ENCODE measurements at regions not wholly inside any gene's neighbourhood (a gene's known extent, or its start where the extent isn't known, plus 50 kb on each side); places are given as distances from the start of the nearest gene placed in this dataset.
A peak's percentile ranks its signal among the peaks of the same experiment; 100 is the strongest.

- no peak for DNase-seq (ENCODE audit: extremely low spot score)
- ChIA-PET POLR2A (no interaction called here), CTCF (no interaction called here)
- TF ChIP-seq NFRKB (IDR thresholded peaks at IDR 0.05) (no peak), FOXM1 (IDR thresholded peaks at IDR 0.05; ENCODE audit: borderline replicate concordance) (no peak), ARNT (IDR thresholded peaks at IDR 0.05) (no peak), HDGF (IDR thresholded peaks at IDR 0.05; ENCODE audit: borderline replicate concordance) (no peak), ELF4 (IDR thresholded peaks at IDR 0.05) (no peak), TARDBP (IDR thresholded peaks at IDR 0.05) (no peak), SUZ12 (IDR thresholded peaks at IDR 0.05) (no peak), L3MBTL2 (conservative IDR thresholded peaks at IDR 0.05) (no peak), FOXK2 (IDR thresholded peaks at IDR 0.05) (no peak), PKNOX1 (IDR thresholded peaks at IDR 0.05) (no peak), LEF1 (IDR thresholded peaks at IDR 0.05; ENCODE audit: borderline replicate concordance) (no peak), FOXA1 (IDR thresholded peaks at IDR 0.05) (no peak)
Measured at GRCh38 chr7:97471491-97471890, 260.4 kb upstream of the TAC1 start.

- POLR2A ChIA-PET, result interaction anchor here (1.5 kb wide), 1 partner anchor 362 kb away, joined by 4 read pairs; the partner anchor contains the start of gene SDHAF3
- no peak for DNase-seq (ENCODE audit: extremely low spot score)
- CTCF ChIA-PET, result interaction anchor here (0.6 kb wide), 1 partner anchor 475 kb away, joined by 3 read pairs; no protein-coding TSS in a partner anchor
Measured at GRCh38 chr7:97479740-97480290, 252.1 kb upstream of the TAC1 start.

GRCh38 chr7:97480772-97481390, 251.0 kb upstream of the TAC1 start:
- DNase-seq (ENCODE audit: extremely low spot score), result no peak
- CTCF ChIA-PET, result no interaction called here
- TF ChIP-seq PKNOX1 (IDR thresholded peaks at IDR 0.05) (no peak), ZNF384 (IDR thresholded peaks at IDR 0.05) (no peak)
- POLR2A ChIA-PET, result interaction anchor here (1.5 kb wide), 1 partner anchor 363 kb away, joined by 4 read pairs; the partner anchor contains the start of gene SDHAF3

More at GRCh38 chr7:97479740-97480290, 252.1 kb upstream of the TAC1 start:
- TF ChIP-seq ELF4 (IDR thresholded peaks at IDR 0.05) (no peak), HDGF (IDR thresholded peaks at IDR 0.05; ENCODE audit: borderline replicate concordance) (no peak), TARDBP (IDR thresholded peaks at IDR 0.05) (no peak), FOXA1 (IDR thresholded peaks at IDR 0.05) (no peak), L3MBTL2 (conservative IDR thresholded peaks at IDR 0.05) (no peak), FOXK2 (IDR thresholded peaks at IDR 0.05) (no peak), ZNF384 (IDR thresholded peaks at IDR 0.05) (no peak), FOXM1 (IDR thresholded peaks at IDR 0.05; ENCODE audit: borderline replicate concordance) (no peak), SP1 (IDR thresholded peaks at IDR 0.05) (no peak), LEF1 (IDR thresholded peaks at IDR 0.05; ENCODE audit: borderline replicate concordance) (no peak), CTBP1 (IDR thresholded peaks at IDR 0.05; ENCODE audit: borderline replicate concordance) (no peak), NFRKB (IDR thresholded peaks at IDR 0.05) (no peak), SUZ12 (IDR thresholded peaks at IDR 0.05) (no peak), PKNOX1 (IDR thresholded peaks at IDR 0.05) (no peak), ARNT (IDR thresholded peaks at IDR 0.05) (no peak), BHLHE40 (IDR thresholded peaks at IDR 0.05; ENCODE audit: borderline replicate concordance) (no peak)

- CTCF ChIA-PET, result no interaction called here
- POLR2A ChIA-PET, result no interaction called here
- TF ChIP-seq NFRKB (IDR thresholded peaks at IDR 0.05) (no peak), FOXM1 (IDR thresholded peaks at IDR 0.05; ENCODE audit: borderline replicate concordance) (no peak), HDGF (IDR thresholded peaks at IDR 0.05; ENCODE audit: borderline replicate concordance) (no peak), L3MBTL2 (conservative IDR thresholded peaks at IDR 0.05) (no peak), ELF4 (IDR thresholded peaks at IDR 0.05) (no peak), BHLHE40 (IDR thresholded peaks at IDR 0.05; ENCODE audit: borderline replicate concordance) (no peak)
- no peak for DNase-seq (ENCODE audit: extremely low spot score)
Measured at GRCh38 chr7:97495487-97495886, 236.4 kb upstream of the TAC1 start.

GRCh38 chr7:97499204-97499603, 232.7 kb upstream of the TAC1 start:
- no peak for TF ChIP-seq SP1 (IDR thresholded peaks at IDR 0.05)
- TF ChIP-seq SUZ12 (IDR thresholded peaks at IDR 0.05), result no peak
- TF ChIP-seq ELF4 (IDR thresholded peaks at IDR 0.05), result no peak
- no peak for TF ChIP-seq FOXM1 (IDR thresholded peaks at IDR 0.05; ENCODE audit: borderline replicate concordance)
- no peak for TF ChIP-seq CTBP1 (IDR thresholded peaks at IDR 0.05; ENCODE audit: borderline replicate concordance)
- TF ChIP-seq L3MBTL2 (conservative IDR thresholded peaks at IDR 0.05), result no peak
- no peak for TF ChIP-seq BHLHE40 (IDR thresholded peaks at IDR 0.05; ENCODE audit: borderline replicate concordance)
- no peak for TF ChIP-seq HDGF (IDR thresholded peaks at IDR 0.05; ENCODE audit: borderline replicate concordance)
- TF ChIP-seq FOXA1 (IDR thresholded peaks at IDR 0.05), result no peak
- peak; percentile 45 for DNase-seq (ENCODE audit: extremely low spot score)
- ChIA-PET POLR2A (no interaction called here), CTCF (interaction anchor here (0.6 to 1.1 kb wide), 5 partner anchors 42 to 347 kb away, joined by 3 to 5 read pairs (median 3); no protein-coding TSS in a partner anchor)

GRCh38 chr7:97503367-97504094, 228.4 kb upstream of the TAC1 start:
- ChIA-PET CTCF (no interaction called here), POLR2A (no interaction called here)
- TF ChIP-seq LEF1 (IDR thresholded peaks at IDR 0.05; ENCODE audit: borderline replicate concordance), result no peak
- no peak for TF ChIP-seq TARDBP (IDR thresholded peaks at IDR 0.05)
- no peak for TF ChIP-seq BHLHE40 (IDR thresholded peaks at IDR 0.05; ENCODE audit: borderline replicate concordance)
- TF ChIP-seq PKNOX1 (IDR thresholded peaks at IDR 0.05), result no peak
- no peak for TF ChIP-seq SP1 (IDR thresholded peaks at IDR 0.05)
- TF ChIP-seq SUZ12 (IDR thresholded peaks at IDR 0.05), result no peak
- no peak for TF ChIP-seq FOXK2 (IDR thresholded peaks at IDR 0.05)
- no peak for TF ChIP-seq FOXA1 (IDR thresholded peaks at IDR 0.05)
- TF ChIP-seq HDGF (IDR thresholded peaks at IDR 0.05; ENCODE audit: borderline replicate concordance), result no peak
- no peak for TF ChIP-seq NFRKB (IDR thresholded peaks at IDR 0.05)
- DNase-seq (ENCODE audit: extremely low spot score), result no peak

Data from HEK293T (cell line).